T-helper 9 cell (primary cell): ENCODE measurements at regions not wholly inside any gene's neighbourhood (a gene's known extent, or its start where the extent isn't known, plus 50 kb on each side); places are given as distances from the start of the nearest gene placed in this dataset.

Experiments used
- DNase-seq: peaks from one replicate; pipeline ENCODE4 v3.0.0-alpha.2; 2020

DNA sequence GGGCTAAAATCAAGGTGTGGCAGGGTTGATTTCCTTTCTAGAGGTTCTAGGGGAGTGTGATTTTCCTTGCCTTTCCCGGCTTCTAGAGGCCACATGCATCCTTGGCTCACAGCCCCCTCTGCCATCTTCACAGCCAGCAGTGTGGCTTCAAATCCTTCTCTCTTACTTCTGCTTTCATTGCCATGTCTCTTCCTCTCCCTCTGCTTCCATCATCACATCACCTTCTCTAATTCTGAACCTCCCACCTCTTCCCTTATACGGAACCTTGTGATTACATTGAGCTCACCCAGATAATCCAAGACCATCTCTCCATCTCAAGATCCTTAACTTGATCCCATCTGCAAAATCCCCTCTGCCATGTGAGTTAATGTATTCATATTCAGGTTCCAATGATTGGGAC is 56.2 kb upstream of the RMDN2 start:
- DNase-seq = no peak

DNA sequence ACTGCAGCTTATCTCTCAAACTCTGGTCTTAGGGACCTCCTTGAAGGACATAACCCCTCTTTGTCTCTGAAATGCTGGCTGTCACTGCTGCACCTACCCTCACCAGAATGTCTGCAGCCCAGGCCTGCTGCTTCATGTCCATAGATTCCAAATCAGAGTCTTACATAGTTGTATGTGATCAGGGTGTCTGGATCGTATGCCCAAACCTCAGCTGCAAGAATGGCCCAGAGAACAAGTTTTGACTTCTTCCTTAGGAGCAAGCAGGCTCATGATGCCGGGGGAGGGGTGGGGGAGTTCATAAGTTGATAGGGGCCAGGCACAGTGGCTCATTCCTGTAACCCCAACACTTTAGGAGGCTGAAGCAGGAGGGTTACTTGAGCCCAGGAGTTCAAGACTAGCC is 55.8 kb upstream of the RMDN2 start:
- no peak for DNase-seq

DNA sequence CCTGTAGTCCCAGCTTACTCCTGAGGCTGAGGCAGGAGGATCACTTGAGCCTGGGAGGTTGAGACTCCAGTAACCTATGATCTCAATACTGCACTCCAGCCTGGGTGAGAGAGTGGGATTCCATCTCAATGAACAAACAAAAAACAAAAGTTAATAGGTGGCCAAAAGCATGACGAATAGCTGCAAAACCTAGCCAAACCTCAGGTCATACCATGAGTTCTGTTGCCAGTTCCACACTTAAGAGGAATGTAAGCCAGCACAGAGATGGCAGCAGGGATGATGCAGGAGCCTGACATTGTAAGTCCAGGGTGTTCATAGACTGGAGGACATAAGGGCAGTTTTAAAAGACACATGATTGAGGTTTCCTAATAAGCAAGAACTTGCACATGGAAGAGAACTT is 55.3 kb upstream of the RMDN2 start:
- no peak for DNase-seq

DNA sequence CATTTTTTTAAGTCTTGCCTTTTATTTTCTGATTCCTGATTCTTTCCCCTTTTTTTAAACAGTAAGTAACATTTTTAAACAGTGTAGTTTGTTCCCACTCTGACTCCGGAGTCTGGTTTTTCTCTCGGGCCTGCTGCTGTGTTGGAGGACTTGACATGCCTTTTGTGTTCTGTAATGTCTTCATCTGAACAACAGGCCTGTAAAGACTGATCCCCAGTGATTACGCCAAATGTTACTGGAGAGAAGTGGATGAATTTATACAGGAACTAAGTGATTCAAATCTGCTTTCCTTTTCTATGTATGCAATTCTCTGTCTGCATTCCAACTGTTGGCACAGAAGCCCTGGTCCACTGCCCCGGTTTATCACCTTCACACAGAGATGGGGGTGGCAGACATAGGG is 54.3 kb upstream of the RMDN2 start:
- DNase-seq = no peak

DNA sequence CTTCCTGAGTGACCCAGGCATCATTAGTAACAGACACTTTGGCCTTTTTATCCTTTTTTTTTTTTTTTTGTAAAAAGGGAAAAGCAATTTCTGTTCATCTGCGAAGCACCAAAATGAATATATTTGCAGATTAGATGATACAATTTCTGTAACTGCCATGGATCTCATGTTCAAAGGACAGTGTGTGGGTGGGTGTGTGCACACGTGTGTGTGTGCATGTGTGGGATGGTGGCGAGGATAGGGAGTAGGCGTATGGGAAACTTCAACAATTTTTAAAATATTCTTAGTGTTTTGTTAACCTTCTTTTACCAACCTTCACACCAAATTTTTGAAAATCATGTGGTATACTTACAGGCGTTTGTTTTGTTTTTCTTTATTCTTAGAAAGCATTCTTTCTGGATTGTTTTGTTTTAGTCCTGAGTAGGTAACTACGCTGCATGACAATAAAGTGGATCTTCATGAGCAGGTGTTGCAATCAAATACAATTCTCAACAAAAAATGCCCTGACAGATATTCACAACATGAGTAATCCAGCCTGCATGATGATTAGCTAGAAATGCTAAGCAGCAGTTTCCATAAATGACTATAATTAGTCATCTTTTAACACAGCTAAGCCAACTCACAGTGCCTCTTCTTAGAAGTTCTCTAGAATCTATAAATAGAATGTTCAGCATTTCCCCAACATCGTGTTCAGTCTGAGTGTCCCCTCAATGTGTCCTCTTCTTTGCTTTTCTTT is 53.5 kb upstream of the RMDN2 start:
- no peak for DNase-seq

DNA sequence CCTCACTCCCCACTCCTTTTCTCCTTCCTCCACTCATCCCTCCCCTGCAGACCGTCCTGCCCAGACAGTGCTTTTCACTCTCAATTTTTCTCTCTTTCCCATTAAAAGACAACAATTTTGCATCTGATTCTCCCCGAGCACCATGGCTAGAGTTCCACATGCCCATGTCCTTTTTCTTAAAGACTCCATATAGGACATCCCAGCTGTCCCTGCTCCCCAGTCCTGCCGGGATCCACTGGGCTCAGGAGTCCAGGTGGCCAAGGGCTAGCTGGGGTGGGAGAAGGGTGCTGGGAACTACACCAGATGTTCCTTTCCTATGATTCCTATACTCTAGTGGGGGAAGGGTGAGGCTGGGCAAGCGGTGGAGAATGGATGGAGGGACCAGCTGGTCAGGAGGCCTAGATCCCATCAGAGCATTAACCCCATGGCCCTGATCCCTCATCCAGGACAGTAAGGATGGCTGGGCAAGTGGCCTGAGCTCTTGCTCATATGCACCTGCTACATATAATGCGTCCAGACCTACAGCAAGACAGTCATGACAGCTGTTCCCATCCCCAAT is 52.8 kb upstream of the RMDN2 start:
- DNase-seq = no peak

DNA sequence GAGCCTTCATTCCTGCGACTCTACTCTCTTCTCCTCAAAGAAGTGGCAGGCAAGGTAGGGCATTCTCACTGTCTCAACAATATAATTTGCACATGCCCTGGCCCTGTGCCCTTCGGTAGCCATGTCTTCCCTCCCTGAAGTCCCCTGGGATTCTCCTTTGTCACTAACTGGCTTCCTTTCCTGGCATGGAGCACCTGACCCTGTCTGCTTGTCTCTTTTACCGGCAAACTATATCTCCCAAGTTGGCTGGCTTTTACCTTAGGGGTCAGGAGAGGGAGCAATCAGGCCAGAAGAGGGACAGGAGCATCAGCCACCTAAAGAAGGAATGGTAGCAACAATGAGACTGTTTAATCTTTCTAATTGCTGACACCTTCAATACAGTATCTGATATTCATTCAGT is 51.9 kb upstream of the RMDN2 start:
- no peak for DNase-seq

DNA sequence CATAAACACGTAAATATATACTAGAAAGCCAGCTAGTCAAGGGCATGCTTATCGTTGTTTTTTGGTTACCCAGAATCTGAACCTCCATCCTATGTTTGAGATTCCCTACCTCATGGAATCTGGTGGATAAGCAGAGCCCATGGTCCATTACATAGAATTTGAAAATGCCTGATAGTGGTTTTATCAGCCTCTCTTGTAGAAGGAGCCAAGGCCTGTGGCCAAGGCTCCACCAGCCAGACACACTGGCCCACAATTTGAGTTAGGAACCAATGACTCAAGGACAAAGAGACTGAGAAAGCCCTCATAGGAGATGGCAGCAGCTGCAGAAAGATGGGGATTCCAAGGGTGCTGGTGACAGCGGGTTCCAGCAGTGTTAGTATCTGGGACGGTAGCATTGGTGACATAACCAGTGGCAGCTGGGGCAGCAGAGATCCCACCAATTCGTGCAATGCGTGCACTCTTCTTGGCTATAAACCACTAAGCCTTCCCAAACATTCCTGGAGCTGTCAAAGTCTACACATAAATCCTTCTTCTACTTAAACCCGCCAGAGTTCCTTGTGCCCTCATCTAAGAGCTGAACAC is 51.2 kb upstream of the RMDN2 start:
- no peak for DNase-seq

DNA sequence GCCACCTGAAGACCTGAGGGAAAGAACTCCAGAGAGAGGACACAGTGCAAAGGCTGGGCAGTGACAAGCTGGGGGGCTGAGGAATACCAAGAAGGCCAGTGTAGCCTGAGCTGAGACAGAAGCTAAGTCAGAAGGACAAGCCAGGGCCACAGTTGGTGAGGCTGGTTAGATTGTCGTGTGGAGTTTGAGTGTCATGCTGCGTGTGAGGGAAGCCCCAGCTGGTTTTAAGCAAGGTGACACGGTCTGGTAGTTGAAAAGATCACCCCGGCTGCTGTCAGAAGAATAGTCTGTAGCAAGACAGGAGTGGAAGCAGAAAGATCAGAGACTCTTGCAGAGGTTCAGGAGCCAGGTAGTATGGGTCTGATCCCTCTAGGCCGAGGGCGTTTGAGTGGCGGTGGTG is 50.6 kb upstream of the RMDN2 start:
- no peak for DNase-seq
